Osteocyte (in vitro differentiated cells): ENCODE measurements at regions not wholly inside any gene's neighbourhood (a gene's known extent, or its start where the extent isn't known, plus 50 kb on each side); places are given as distances from the start of the nearest gene placed in this dataset.
A peak's percentile ranks its signal among the peaks of the same experiment; 100 is the strongest.

Experiments used
- DNase-seq: peaks from one replicate; pipeline ENCODE4 v3.0.0; 2021; ENCODE audit warnings: mixed read lengths; ENCODE audit not compliant: unreplicated experiment; ENCODE audit errors: extremely low spot score
- H3K27ac Mint-ChIP-seq: one replicate; pipeline ENCODE4 v1.8.0; 2021; ENCODE audit warnings: mild to moderate bottlenecking, mixed read lengths; ENCODE audit not compliant: unreplicated experiment
- H3K27me3 Mint-ChIP-seq: one replicate; pipeline ENCODE4 v1.8.0; 2021; ENCODE audit warnings: mixed read lengths; ENCODE audit not compliant: unreplicated experiment
- H3K36me3 Mint-ChIP-seq: one replicate; pipeline ENCODE4 v1.8.0; 2021; ENCODE audit warnings: mixed read lengths; ENCODE audit not compliant: unreplicated experiment
- H3K4me1 Mint-ChIP-seq: one replicate; pipeline ENCODE4 v1.8.0; 2021; ENCODE audit warnings: mixed read lengths; ENCODE audit not compliant: unreplicated experiment
- H3K4me3 Mint-ChIP-seq: one replicate; pipeline ENCODE4 v1.8.0; 2021; ENCODE audit warnings: mild to moderate bottlenecking, moderate library complexity, mixed read lengths; ENCODE audit not compliant: unreplicated experiment
- H3K9me3 Mint-ChIP-seq: one replicate; pipeline ENCODE4 v1.8.0; 2021; ENCODE audit warnings: mixed read lengths; ENCODE audit not compliant: unreplicated experiment
- CTCF ChIP-seq: fragments of 200-600 bp; sonication (generic); IDR thresholded peaks from 2 replicates; pipeline ENCODE4 v1.5.0; 2021; ENCODE audit warnings: antibody characterized with exemption, mild to moderate bottlenecking, moderate library complexity

- Mint-ChIP-seq H3K4me1 (peaks cover 8% of the 10 kb centered on the region), H3K4me3 (no peak overlapping the region), H3K9me3 (no peaks in the 10 kb centered on the region), H3K36me3 (no peaks in the 10 kb centered on the region), H3K27ac (no peak overlapping the region), H3K27me3 (no peaks in the 10 kb centered on the region)
- TF ChIP-seq CTCF = peak; percentile 59
- no peak for DNase-seq
Observed at GRCh38 chr4:115234405-115235093, 121.1 kb upstream of the NDST4 start.

GRCh38 chr4:115233600-115233999 is 120.2 kb upstream of the NDST4 start:
- H3K4me3 Mint-ChIP-seq = no peak overlapping the region
- peaks cover 8% of the 10 kb centered on the region for H3K4me1 Mint-ChIP-seq
- H3K27me3 Mint-ChIP-seq = no peaks in the 10 kb centered on the region
- TF ChIP-seq CTCF = no peak
- H3K36me3 Mint-ChIP-seq = no peaks in the 10 kb centered on the region
- no peak overlapping the region for H3K27ac Mint-ChIP-seq
- no peaks in the 10 kb centered on the region for H3K9me3 Mint-ChIP-seq
- no peak for DNase-seq

- DNase-seq = no peak
- TF ChIP-seq CTCF = no peak
- no peaks in the 10 kb centered on the region for H3K27me3 Mint-ChIP-seq
- no peak overlapping the region for H3K27ac Mint-ChIP-seq
- no peak overlapping the region for H3K4me3 Mint-ChIP-seq
- peaks cover 4% of the 10 kb centered on the region for H3K4me1 Mint-ChIP-seq
- H3K36me3 Mint-ChIP-seq = peaks cover 2% of the 10 kb centered on the region
- H3K9me3 Mint-ChIP-seq = peaks cover 8% of the 10 kb centered on the region
Observed at GRCh38 chr4:115229873-115230272, 116.5 kb upstream of the NDST4 start.

GRCh38 chr4:115228851-115229250 is 115.4 kb upstream of the NDST4 start:
- H3K36me3 Mint-ChIP-seq = peaks cover 2% of the 10 kb centered on the region
- H3K9me3 Mint-ChIP-seq = peaks cover 17% of the 10 kb centered on the region
- H3K4me1 Mint-ChIP-seq = no peaks in the 10 kb centered on the region
- no peak for TF ChIP-seq CTCF
- H3K27me3 Mint-ChIP-seq = no peaks in the 10 kb centered on the region
- no peak overlapping the region for H3K4me3 Mint-ChIP-seq
- no peak for DNase-seq
- no peak overlapping the region for H3K27ac Mint-ChIP-seq

- DNase-seq = no peak
- Mint-ChIP-seq H3K36me3 (peaks cover 2% of the 10 kb centered on the region), H3K27me3 (peaks cover 4% of the 10 kb centered on the region), H3K27ac (no peak overlapping the region), H3K4me1 (no peaks in the 10 kb centered on the region), H3K4me3 (no peak overlapping the region), H3K9me3 (peaks cover 17% of the 10 kb centered on the region)
- TF ChIP-seq CTCF = no peak
Observed at GRCh38 chr4:115222061-115222460, 108.6 kb upstream of the NDST4 start.
